ENCODE measurements at regions not wholly inside any gene's neighbourhood (a gene's known extent, or its start where the extent isn't known, plus 50 kb on each side); places are given as distances from the start of the nearest gene placed in this dataset.
"Not testable (repeated sequence)": the region's sequence is repeated elsewhere in the genome, so short reads cannot be mapped to it uniquely, and the experiment has no call there.

DNA sequence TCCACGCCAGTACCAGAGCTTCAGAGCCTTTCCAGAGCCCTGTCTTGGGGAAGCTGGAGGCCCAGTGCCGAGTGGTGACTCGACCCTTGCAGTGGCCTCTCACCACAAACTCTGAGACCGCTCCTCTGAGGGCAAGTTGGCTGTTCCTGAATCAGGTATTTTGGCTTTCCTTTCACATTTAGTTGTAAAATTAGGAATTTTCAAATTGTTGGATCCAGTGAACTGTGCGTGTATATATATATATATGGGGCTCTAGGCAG is 128.7 kb upstream of the UNC5B start:
- Histone ChIP-seq H3K9me3 (replicated peaks; ENCODE audit: low read length) (no peaks in the 10 kb centered on the region), H3K27me3 (ENCODE audit: control insufficient read depth, insufficient read depth, low read length) (peaks cover 34% of the 10 kb centered on the region), H3K4me1 (ENCODE audit: control insufficient read depth, insufficient read depth, low read length) (no peaks in the 10 kb centered on the region), H3K36me3 (ENCODE audit: insufficient read depth, low read length) (no peaks in the 10 kb centered on the region), H3K9ac (ENCODE audit: low read depth, low read length) (no peak overlapping the region), H3K4me3 (ENCODE audit: low read length) (no peak overlapping the region), H3K4me2 (ENCODE audit: low read length) (no peak overlapping the region)

DNA sequence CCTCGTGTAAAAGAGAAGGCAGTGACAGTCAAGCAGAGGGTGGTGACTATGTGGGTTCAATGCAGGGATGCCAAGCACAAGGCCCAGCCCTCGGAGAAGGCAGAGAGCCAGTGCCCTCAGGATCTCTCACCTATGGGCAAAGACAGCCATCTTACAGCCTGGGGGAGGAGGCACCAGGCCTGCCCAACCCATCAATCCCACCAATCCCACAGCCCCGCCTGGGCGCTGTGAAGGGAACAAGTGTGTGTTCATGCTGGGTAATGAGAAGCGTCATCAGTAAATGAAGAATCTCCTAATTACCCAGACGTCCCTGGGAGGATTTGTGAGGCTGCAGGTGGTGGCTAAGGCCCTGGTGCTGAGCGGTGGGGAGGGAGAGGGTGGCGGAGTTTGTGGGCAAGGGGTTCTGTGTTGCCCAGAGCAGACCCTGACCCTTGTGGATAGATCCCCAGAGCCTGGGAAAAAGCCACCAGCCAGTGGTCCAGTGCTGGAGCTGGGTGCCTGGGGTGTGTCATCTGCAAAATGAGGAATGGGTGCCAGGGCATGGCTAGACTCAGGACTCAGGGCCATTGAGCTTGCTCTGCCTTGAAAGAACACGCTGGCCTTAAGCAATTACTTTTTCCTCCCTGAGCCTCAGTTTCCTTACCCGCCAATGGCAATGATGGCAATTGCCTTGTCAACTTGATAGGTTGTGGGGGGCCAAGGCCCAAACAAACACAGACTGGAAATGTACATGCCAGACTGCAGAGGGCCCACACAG is 128.1 kb upstream of the UNC5B start:
- Histone ChIP-seq H3K4me1 (ENCODE audit: control insufficient read depth, insufficient read depth, low read length) (no peaks in the 10 kb centered on the region), H3K9ac (ENCODE audit: low read depth, low read length) (no peak overlapping the region), H3K4me2 (ENCODE audit: low read length) (no peak overlapping the region), H3K4me3 (ENCODE audit: low read length) (no peak overlapping the region), H3K27me3 (ENCODE audit: control insufficient read depth, insufficient read depth, low read length) (peaks cover 32% of the 10 kb centered on the region), H3K9me3 (replicated peaks; ENCODE audit: low read length) (no peaks in the 10 kb centered on the region), H3K36me3 (ENCODE audit: insufficient read depth, low read length) (no peaks in the 10 kb centered on the region)

DNA sequence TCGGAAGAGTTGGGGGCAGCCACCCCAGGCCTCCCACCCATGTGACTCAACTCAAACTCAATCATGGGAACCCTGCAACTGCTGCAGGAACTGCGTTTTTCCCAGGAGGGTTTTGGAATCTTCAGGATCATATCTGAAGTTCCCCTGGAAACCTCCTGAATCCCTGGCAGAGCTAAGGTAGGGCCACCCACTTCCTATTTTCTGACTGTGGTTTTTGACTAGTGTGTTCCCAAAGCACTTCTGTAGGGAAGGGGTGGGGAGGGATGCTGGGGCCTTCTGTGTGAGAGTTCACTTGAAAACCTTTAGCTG is 127.6 kb upstream of the UNC5B start:
- H3K36me3 ChIP-seq (ENCODE audit: insufficient read depth, low read length) = no peaks in the 10 kb centered on the region
- H3K4me1 ChIP-seq (ENCODE audit: control insufficient read depth, insufficient read depth, low read length) = no peaks in the 10 kb centered on the region
- H3K9me3 ChIP-seq (replicated peaks; ENCODE audit: low read length) = no peaks in the 10 kb centered on the region
- no peak overlapping the region for H3K4me2 ChIP-seq (ENCODE audit: low read length)
- H3K9ac ChIP-seq (ENCODE audit: low read depth, low read length) = no peak overlapping the region
- peaks cover 29% of the 10 kb centered on the region for H3K27me3 ChIP-seq (ENCODE audit: control insufficient read depth, insufficient read depth, low read length)
- no peak overlapping the region for H3K4me3 ChIP-seq (ENCODE audit: low read length)

DNA sequence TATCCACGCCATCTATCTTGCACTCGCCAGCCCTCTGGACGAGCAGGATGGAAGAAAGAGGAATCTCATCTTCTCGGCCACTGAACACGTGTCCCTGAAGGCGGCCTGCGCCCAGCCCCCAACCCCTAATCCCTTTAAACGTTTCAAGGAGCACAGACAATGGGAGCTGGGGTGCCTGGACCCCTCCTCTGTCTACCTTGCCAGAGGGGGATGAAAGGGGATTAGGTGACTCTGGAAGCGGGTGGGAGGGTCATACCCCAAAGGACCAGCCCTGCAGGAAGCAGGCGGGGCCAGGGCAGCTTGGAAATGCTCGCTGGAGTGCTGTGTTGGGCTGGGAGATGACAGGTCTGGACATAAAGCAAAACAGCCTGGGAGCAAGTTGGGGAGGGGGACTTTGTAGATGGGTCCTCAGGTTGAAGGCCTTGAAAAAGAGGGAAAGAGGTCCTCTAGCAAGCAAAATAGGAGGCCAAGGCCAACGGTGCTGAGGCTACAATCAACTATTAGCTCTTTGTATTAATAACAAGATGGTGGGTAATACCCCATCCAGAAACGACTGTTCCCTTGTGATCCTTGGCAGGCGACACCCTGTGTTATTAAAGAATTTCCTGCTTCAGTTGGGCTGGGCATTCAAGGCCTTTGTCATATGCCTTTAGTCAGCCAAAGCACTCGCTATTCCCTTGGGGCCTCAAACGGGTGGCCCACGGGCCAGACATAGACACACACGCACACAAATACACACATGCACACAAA is 126.5 kb upstream of the UNC5B start:
- Histone ChIP-seq H3K9me3 (replicated peaks; ENCODE audit: low read length) (no peaks in the 10 kb centered on the region), H3K4me1 (ENCODE audit: control insufficient read depth, insufficient read depth, low read length) (no peaks in the 10 kb centered on the region), H3K36me3 (ENCODE audit: insufficient read depth, low read length) (no peaks in the 10 kb centered on the region), H3K4me2 (ENCODE audit: low read length) (no peak overlapping the region), H3K9ac (ENCODE audit: low read depth, low read length) (no peak overlapping the region), H3K27me3 (ENCODE audit: control insufficient read depth, insufficient read depth, low read length) (peaks cover 28% of the 10 kb centered on the region), H3K4me3 (ENCODE audit: low read length) (no peak overlapping the region)

DNA sequence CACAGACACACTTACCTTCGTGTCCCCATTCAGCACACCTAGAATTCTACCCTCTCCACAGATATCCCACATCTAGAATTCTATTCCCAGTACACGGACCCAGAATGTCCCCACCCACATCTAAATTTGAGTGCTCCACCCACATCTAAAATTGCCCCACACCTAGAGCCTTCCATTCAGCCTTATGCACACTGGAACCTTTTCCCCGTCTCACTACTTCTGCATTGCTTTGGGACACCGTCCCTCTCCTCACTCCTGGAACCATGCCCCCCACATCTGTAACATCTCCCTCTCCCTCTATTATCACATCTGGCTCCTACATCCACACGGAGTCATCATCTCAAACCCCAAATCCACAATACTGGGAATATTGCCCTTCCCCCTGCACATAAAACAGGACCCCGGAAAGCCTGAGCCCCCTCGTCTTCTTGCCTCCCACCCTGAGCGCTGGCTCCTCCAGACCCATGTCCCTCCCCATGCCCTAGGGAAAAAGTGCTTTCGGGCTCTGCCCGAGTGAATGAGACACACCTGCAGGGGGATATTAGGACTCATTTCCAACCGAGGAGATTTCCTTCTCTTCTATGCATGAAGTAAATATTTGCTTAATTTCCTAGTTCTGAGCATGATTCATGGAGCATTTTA is 125.8 kb upstream of the UNC5B start:
- H3K9me3 ChIP-seq (replicated peaks; ENCODE audit: low read length) = no peaks in the 10 kb centered on the region
- H3K4me3 ChIP-seq (ENCODE audit: low read length) = no peak overlapping the region

DNA sequence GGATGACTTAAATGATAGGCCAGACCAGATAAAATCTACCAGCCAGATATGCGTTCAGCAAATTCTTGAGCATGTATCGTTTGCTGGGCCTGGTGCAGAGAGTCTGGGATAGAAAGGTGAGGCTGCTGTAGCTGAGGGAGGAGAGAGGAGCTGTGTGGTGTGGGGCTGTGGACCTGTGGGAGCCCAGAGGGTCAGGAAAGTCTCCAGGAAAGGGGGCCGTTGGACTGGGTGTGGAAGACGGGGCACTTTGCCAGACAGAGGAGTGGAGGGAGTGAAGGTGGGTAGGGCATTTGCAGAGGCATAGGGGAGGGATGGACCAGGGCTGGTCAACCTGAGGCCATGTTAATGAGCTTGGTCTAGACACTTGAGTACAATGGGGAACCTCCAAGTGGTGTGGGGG is 124.7 kb upstream of the UNC5B start:
- Histone ChIP-seq H3K36me3 (ENCODE audit: insufficient read depth, low read length) (no peaks in the 10 kb centered on the region), H3K4me3 (ENCODE audit: low read length) (no peak overlapping the region), H3K4me2 (ENCODE audit: low read length) (no peak overlapping the region), H3K4me1 (ENCODE audit: control insufficient read depth, insufficient read depth, low read length) (no peaks in the 10 kb centered on the region), H3K9me3 (replicated peaks; ENCODE audit: low read length) (no peaks in the 10 kb centered on the region), H3K9ac (ENCODE audit: low read depth, low read length) (no peak overlapping the region), H3K27me3 (ENCODE audit: control insufficient read depth, insufficient read depth, low read length) (peaks cover 32% of the 10 kb centered on the region)

More for the DNA sequence above, 125.8 kb upstream of the UNC5B start:
- Histone ChIP-seq H3K4me2 (ENCODE audit: low read length) (no peak overlapping the region), H3K27me3 (ENCODE audit: control insufficient read depth, insufficient read depth, low read length) (peaks cover 32% of the 10 kb centered on the region), H3K4me1 (ENCODE audit: control insufficient read depth, insufficient read depth, low read length) (no peaks in the 10 kb centered on the region), H3K36me3 (ENCODE audit: insufficient read depth, low read length) (no peaks in the 10 kb centered on the region), H3K9ac (ENCODE audit: low read depth, low read length) (no peak overlapping the region)

DNA sequence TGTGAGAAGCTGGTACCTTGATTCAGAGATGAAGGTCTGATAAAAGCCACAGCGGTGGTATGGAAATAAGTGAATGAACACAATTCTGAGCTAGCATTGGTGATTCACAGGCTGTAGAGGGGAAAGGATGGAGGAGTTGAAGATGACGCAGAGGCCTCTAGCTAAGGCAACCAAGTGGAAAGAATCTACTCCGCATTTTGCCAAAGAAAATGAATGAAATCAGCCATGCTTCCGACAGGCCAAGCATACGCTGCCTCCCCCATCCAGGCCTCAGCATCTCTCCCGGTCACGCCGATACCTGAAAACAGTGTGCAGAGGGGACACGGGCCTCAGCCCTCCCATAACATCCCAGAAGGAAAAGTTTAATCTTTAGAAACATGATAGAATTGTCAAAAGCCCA is 124.3 kb upstream of the UNC5B start:
- Histone ChIP-seq H3K4me2 (ENCODE audit: low read length) (no peak overlapping the region), H3K9me3 (replicated peaks; ENCODE audit: low read length) (no peaks in the 10 kb centered on the region), H3K4me3 (ENCODE audit: low read length) (no peak overlapping the region), H3K9ac (ENCODE audit: low read depth, low read length) (no peak overlapping the region), H3K4me1 (ENCODE audit: control insufficient read depth, insufficient read depth, low read length) (no peaks in the 10 kb centered on the region), H3K27me3 (ENCODE audit: control insufficient read depth, insufficient read depth, low read length) (peaks cover 33% of the 10 kb centered on the region), H3K36me3 (ENCODE audit: insufficient read depth, low read length) (no peaks in the 10 kb centered on the region)

DNA sequence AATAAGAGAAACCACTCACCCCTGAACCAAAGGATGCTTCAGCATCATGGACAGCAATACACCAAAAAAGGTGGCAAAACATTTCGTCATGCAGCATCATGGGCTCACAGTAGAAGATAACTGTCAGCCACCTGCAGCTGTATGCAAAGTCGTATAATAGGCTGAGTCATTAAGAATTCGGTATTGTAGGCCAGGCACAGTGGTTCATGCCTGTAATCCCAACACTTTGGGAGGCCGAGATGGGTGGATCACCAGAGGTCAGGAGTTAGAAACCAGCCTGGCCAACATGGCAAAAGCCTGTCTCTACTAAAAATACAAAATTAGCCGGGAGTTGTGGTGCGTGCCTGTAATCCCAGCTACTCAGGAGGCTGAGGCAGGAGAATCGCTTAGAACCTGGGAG is 123.8 kb upstream of the UNC5B start:
- not testable (repeated sequence) for H3K4me1 ChIP-seq (ENCODE audit: control insufficient read depth, insufficient read depth, low read length); H3K4me3 ChIP-seq (ENCODE audit: low read length); H3K4me2 ChIP-seq (ENCODE audit: low read length); H3K36me3 ChIP-seq (ENCODE audit: insufficient read depth, low read length); H3K9me3 ChIP-seq (replicated peaks; ENCODE audit: low read length); H3K9ac ChIP-seq (ENCODE audit: low read depth, low read length)
- peaks cover 37% of the 10 kb centered on the region for H3K27me3 ChIP-seq (ENCODE audit: control insufficient read depth, insufficient read depth, low read length)

DNA sequence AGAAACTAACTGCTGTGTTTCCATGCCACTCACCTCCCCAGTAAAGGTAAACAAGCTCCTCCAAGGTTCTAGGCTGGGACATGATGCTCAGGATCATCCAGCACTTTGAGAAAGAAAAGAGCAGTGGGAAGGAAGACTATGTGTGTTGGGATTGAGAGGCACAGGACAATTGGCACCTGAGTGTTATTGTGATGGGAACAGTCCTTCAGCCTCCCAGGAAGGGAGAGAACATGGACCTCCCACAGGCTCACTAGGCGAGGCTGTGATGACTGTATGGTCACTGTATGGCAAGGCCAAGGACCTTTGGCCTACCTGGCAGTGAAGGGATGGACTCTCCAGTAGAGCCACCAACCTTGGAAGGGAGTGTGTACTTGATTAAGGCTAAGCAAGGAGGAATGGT is 123.2 kb upstream of the UNC5B start:
- no peak overlapping the region for H3K4me2 ChIP-seq (ENCODE audit: low read length)
- no peaks in the 10 kb centered on the region for H3K4me1 ChIP-seq (ENCODE audit: control insufficient read depth, insufficient read depth, low read length)
- no peaks in the 10 kb centered on the region for H3K9me3 ChIP-seq (replicated peaks; ENCODE audit: low read length)
- H3K4me3 ChIP-seq (ENCODE audit: low read length) = no peak overlapping the region
- H3K27me3 ChIP-seq (ENCODE audit: control insufficient read depth, insufficient read depth, low read length) = peaks cover 42% of the 10 kb centered on the region
- H3K9ac ChIP-seq (ENCODE audit: low read depth, low read length) = no peak overlapping the region
- H3K36me3 ChIP-seq (ENCODE audit: insufficient read depth, low read length) = no peaks in the 10 kb centered on the region

DNA sequence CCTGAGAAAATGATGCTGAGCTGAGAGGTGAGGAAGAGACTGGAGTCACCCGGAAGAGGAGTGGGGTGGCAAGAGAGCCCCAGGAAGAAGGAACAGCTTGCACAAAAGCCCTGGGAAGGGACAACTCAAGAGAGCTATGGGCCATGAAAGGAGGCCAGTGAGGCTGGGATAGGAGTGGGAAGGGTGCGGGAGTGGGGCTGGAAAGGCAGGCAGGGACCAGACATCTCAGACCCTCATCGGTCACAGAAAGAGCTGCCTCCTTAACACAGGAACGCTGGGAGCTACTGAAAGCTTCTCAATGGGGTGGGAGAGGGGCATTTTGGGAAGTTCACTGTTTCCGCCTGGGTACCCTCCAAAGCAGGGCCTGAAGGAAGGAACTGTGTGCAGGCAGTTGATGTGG is 122.0 kb upstream of the UNC5B start:
- Histone ChIP-seq H3K27me3 (ENCODE audit: control insufficient read depth, insufficient read depth, low read length) (peaks cover 54% of the 10 kb centered on the region), H3K36me3 (ENCODE audit: insufficient read depth, low read length) (no peaks in the 10 kb centered on the region), H3K4me3 (ENCODE audit: low read length) (no peak overlapping the region), H3K9ac (ENCODE audit: low read depth, low read length) (no peak overlapping the region), H3K4me1 (ENCODE audit: control insufficient read depth, insufficient read depth, low read length) (no peaks in the 10 kb centered on the region), H3K4me2 (ENCODE audit: low read length) (no peak overlapping the region), H3K9me3 (replicated peaks; ENCODE audit: low read length) (no peaks in the 10 kb centered on the region)

DNA sequence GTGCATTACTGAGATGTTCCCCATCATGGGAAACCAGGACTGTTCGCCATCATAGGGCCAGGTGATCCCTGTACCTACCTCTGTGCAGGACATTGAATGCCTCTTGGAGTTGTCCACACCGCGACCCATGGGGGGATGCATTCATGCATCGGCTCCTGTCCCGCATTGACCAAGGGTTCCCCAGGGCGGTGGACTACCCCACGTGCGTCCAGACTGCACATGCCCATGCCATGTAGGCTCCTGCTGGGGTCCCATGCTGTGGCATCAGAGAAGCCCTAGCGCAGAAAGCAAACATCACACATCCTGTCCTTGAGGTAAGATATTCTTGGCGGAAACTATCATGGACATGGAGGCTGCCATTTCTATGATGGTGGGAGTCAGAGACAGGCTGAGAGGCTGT is 121.6 kb upstream of the UNC5B start:
- H3K9me3 ChIP-seq (replicated peaks; ENCODE audit: low read length) = no peaks in the 10 kb centered on the region
- peaks cover 56% of the 10 kb centered on the region for H3K27me3 ChIP-seq (ENCODE audit: control insufficient read depth, insufficient read depth, low read length)
- no peaks in the 10 kb centered on the region for H3K36me3 ChIP-seq (ENCODE audit: insufficient read depth, low read length)
- H3K4me3 ChIP-seq (ENCODE audit: low read length) = no peak overlapping the region
- no peak overlapping the region for H3K9ac ChIP-seq (ENCODE audit: low read depth, low read length)
- no peak overlapping the region for H3K4me2 ChIP-seq (ENCODE audit: low read length)
- no peaks in the 10 kb centered on the region for H3K4me1 ChIP-seq (ENCODE audit: control insufficient read depth, insufficient read depth, low read length)
